GM06990 (cell line): ENCODE measurements at regions not wholly inside any gene's neighbourhood (a gene's known extent, or its start where the extent isn't known, plus 50 kb on each side); places are given as distances from the start of the nearest gene placed in this dataset.

ENCODE experiments used
- DNase-seq: peaks from one replicate; pipeline ENCODE4 v3.0.0-alpha.2; 2011; ENCODE audit not compliant: insufficient read length; ENCODE audit errors: extremely low read depth
- H3K27me3 ChIP-seq: replicated peaks from 2 replicates; pipeline ENCODE4 v1.6.0; 2011; ENCODE audit warnings: low read length; ENCODE audit not compliant: control insufficient read depth, insufficient read depth
- H3K36me3 ChIP-seq: 2 replicates; pipeline ENCODE4 v1.5.1; 2011; ENCODE audit warnings: low read length; ENCODE audit not compliant: control insufficient read depth, insufficient read depth
- H3K4me3 ChIP-seq: replicated peaks from 2 replicates; pipeline ENCODE4 v1.5.1; 2011; ENCODE audit warnings: low read depth, mild to moderate bottlenecking, control low read depth, low read length
- TF ChIP-seq, protein P1 (sequence below): IDR thresholded peaks from 2 replicates; pipeline ENCODE4 v1.5.1; 2011; ENCODE audit warnings: low read length, control low read depth, mild to moderate bottlenecking, inconsistent platforms; ENCODE audit not compliant: insufficient read depth, poor library complexity, severe bottlenecking

- Histone ChIP-seq H3K36me3 (no peaks in the 10 kb centered on the region), H3K27me3 (no peaks in the 10 kb centered on the region), H3K4me3 (no peak overlapping the region)
- DNase-seq: no peak
- TF ChIP-seq, protein P1, sequence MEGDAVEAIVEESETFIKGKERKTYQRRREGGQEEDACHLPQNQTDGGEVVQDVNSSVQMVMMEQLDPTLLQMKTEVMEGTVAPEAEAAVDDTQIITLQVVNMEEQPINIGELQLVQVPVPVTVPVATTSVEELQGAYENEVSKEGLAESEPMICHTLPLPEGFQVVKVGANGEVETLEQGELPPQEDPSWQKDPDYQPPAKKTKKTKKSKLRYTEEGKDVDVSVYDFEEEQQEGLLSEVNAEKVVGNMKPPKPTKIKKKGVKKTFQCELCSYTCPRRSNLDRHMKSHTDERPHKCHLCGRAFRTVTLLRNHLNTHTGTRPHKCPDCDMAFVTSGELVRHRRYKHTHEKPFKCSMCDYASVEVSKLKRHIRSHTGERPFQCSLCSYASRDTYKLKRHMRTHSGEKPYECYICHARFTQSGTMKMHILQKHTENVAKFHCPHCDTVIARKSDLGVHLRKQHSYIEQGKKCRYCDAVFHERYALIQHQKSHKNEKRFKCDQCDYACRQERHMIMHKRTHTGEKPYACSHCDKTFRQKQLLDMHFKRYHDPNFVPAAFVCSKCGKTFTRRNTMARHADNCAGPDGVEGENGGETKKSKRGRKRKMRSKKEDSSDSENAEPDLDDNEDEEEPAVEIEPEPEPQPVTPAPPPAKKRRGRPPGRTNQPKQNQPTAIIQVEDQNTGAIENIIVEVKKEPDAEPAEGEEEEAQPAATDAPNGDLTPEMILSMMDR: no peak
Measured at GRCh38 chr11:91904792-91905785, 319.5 kb upstream of the FAT3 start.

DNA sequence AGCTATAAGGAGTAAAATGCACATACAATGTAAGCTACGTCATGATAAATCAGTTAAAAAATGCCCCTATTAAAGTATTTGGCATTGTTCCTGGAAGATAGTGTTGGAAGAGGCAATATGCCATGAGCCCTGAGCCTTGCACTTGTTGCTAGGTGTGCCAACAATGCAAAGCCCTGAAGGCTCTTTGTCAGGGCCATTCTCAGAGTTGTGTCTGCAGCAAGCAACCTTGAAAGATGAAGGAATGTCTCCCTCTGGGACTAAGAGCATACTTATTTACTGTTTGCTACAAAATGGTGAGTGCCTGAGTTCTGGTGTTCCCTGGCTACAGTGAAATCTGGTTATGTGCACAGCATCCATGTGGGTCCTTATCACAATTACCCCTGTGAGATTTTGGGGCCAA, 322.3 kb upstream of the FAT3 start:
- H3K4me3 ChIP-seq: no peak overlapping the region
- no peaks in the 10 kb centered on the region for H3K36me3 ChIP-seq
- TF ChIP-seq, protein P1: no peak
- no peaks in the 10 kb centered on the region for H3K27me3 ChIP-seq
- DNase-seq: no peak

GRCh38 chr11:91880660-91881059, 344.0 kb upstream of the FAT3 start:
- TF ChIP-seq, protein P1: no peak

DNA sequence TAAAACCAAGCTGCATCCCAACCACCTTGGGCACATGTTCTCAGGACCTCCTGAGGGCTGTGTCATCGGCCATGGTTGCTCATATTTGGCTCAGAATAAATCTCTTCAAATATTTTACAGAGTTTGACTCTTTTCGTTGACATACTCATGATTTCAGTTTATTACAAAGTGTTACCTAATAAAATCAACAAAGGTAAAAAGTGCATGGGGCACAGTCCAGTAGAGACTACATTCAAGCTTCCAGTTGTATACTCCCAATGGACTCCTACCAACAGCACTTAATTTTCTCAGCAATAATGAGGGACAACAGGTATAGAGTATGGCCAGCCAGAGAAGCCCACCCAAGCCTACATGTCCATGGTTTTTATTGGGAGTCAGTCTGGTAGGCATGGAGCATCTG, 347.9 kb upstream of the FAT3 start:
- Histone ChIP-seq H3K4me3 (no peak overlapping the region), H3K27me3 (no peaks in the 10 kb centered on the region), H3K36me3 (no peaks in the 10 kb centered on the region)
- TF ChIP-seq, protein P1: no peak
- no peak for DNase-seq

More at GRCh38 chr11:91880660-91881059, 344.0 kb upstream of the FAT3 start:
- H3K27me3 ChIP-seq: no peaks in the 10 kb centered on the region
- DNase-seq: no peak
- no peaks in the 10 kb centered on the region for H3K36me3 ChIP-seq
- no peak overlapping the region for H3K4me3 ChIP-seq

- DNase-seq: no peak
- no peak overlapping the region for H3K4me3 ChIP-seq
- H3K27me3 ChIP-seq: no peaks in the 10 kb centered on the region
- no peaks in the 10 kb centered on the region for H3K36me3 ChIP-seq
- TF ChIP-seq, protein P1: no peak
Measured at GRCh38 chr11:91872243-91872642, 352.4 kb upstream of the FAT3 start.

DNA sequence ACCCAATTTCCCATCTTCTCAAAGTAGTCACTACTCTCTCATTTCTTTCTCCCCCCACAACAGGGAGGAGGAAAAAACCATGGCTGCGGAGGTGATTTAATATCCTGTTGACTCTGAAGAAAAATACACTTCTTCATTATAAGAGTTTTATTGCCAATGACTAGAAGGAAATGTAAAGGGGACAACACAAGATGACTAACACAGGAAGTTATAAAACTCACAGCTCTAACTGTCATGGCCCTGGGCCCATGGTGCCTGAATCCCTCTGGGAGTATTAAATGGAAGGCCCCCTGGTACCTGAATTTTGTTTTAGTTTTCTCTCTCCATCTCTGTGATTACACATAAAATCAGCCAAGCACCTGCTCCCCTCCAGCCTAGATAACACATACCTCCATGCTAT, 352.8 kb upstream of the FAT3 start:
- no peaks in the 10 kb centered on the region for H3K36me3 ChIP-seq
- TF ChIP-seq, protein P1: no peak
- no peak for DNase-seq
- H3K4me3 ChIP-seq: no peak overlapping the region
- no peaks in the 10 kb centered on the region for H3K27me3 ChIP-seq
